Prostate gland (tissue), 2 donors: ENCODE measurements at regions not wholly inside any gene's neighbourhood (a gene's known extent, or its start where the extent isn't known, plus 50 kb on each side); places are given as distances from the start of the nearest gene placed in this dataset.

Experiments
- CTCF ChIP-seq, 4 experiments: fragments of 200-600 bp in 2 of 4; fragments of 450-650 bp in 2 of 4; sonication (generic) in 2 of 4; IDR thresholded peaks; 1 replicate in 3 of 4; 2 replicates in 1 of 4; pipeline ENCODE4 v1.5.1; 2016 to 2019; ENCODE audit warnings: antibody characterized with exemption in 4 of 4, mild to moderate bottlenecking in 2 of 4, moderate library complexity in 2 of 4
- POLR2AphosphoS5 ChIP-seq: sonication (generic); formaldehyde crosslinking; IDR thresholded peaks from one replicate; pipeline ENCODE4 v1.6.1; 2017; ENCODE audit warnings: antibody characterized with exemption

- TF ChIP-seq POLR2AphosphoS5 (no peak), CTCF (IDR thresholded peaks at IDR 0.05) (no peak)
Measured at GRCh38 chr7:115349635-115350034, 427.7 kb downstream of the MDFIC start.
